ENCODE measurements at regions not wholly inside any gene's neighbourhood (a gene's known extent, or its start where the extent isn't known, plus 50 kb on each side); places are given as distances from the start of the nearest gene placed in this dataset.

DNA sequence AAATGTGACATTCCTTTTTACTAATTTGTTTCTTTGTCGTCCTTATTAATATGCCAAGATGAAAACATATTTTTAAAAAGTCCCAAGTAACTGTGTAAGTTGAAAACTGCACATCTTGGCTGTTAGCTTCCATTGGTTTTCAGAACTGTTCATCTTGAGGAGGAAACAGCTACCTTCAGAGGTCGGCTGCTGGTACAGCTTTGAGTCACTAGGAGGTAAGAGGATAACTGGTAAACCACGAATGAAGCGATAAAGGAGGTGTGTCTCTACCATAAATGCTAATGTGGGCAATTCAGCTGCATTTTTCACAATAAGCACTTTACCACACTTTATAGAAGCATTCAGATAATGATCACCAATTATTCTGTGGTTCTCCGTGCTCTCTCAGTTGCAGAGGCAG is 137.5 kb upstream of the KRAS start:
- peaks cover 24% of the 10 kb centered on the region for H3K4me1 Mint-ChIP-seq
- H3K4me3 Mint-ChIP-seq: no peak overlapping the region
- no peak overlapping the region for H3K27ac Mint-ChIP-seq
- H3K9me3 Mint-ChIP-seq: no peaks in the 10 kb centered on the region
- no peak for ATAC-seq (ENCODE audit: low read depth)
- POLR2A ChIA-PET: interaction anchor here (0.5 to 1.3 kb wide), 5 partner anchors 24 to 230 kb away, joined by 3 to 17 read pairs (median 4); no protein-coding TSS in a partner anchor
- no peak for DNase-seq
- no peaks in the 10 kb centered on the region for H3K27me3 Mint-ChIP-seq
- peaks cover 8% of the 10 kb centered on the region for H3K36me3 Mint-ChIP-seq (ENCODE audit: low read depth)
- TF ChIP-seq, protein P1, sequence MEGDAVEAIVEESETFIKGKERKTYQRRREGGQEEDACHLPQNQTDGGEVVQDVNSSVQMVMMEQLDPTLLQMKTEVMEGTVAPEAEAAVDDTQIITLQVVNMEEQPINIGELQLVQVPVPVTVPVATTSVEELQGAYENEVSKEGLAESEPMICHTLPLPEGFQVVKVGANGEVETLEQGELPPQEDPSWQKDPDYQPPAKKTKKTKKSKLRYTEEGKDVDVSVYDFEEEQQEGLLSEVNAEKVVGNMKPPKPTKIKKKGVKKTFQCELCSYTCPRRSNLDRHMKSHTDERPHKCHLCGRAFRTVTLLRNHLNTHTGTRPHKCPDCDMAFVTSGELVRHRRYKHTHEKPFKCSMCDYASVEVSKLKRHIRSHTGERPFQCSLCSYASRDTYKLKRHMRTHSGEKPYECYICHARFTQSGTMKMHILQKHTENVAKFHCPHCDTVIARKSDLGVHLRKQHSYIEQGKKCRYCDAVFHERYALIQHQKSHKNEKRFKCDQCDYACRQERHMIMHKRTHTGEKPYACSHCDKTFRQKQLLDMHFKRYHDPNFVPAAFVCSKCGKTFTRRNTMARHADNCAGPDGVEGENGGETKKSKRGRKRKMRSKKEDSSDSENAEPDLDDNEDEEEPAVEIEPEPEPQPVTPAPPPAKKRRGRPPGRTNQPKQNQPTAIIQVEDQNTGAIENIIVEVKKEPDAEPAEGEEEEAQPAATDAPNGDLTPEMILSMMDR (IDR thresholded peaks at IDR 0.05): no peak
- intact Hi-C loops (cut with micrococcal nuclease): no loop called here
- CTCF ChIA-PET: interaction anchor here (0.9 to 2.1 kb wide), 10 partner anchors 20 to 534 kb away, joined by 3 to 8 read pairs (median 4); partner anchors contain the start of genes DNAI7 and ETFRF1

GRCh38 chr12:25387732-25388050 is 137.0 kb upstream of the KRAS start:
- Mint-ChIP-seq H3K27me3 (no peaks in the 10 kb centered on the region), H3K9me3 (no peaks in the 10 kb centered on the region), H3K4me3 (peak overlapping the region; percentile 97), H3K27ac (peak overlapping the region; percentile 100), H3K4me1 (peaks cover 28% of the 10 kb centered on the region), H3K36me3 (ENCODE audit: low read depth) (peaks cover 8% of the 10 kb centered on the region)
- DNase-seq (no peak), ATAC-seq (ENCODE audit: low read depth) (no peak)
- TF ChIP-seq, protein P1 (IDR thresholded peaks at IDR 0.05): no peak
- ChIA-PET CTCF (interaction anchor here (0.6 to 2.1 kb wide), 21 partner anchors 14 to 533 kb away, joined by 3 to 8 read pairs (median 3); partner anchors contain the start of genes DNAI7 and ETFRF1), POLR2A (interaction anchor here (0.5 to 1.3 kb wide), 7 partner anchors 24 to 390 kb away, joined by 3 to 17 read pairs (median 4); no protein-coding TSS in a partner anchor)
- intact Hi-C loops (cut with micrococcal nuclease): loop anchor here (1.0 kb wide), 6 partner anchors 146 to 427 kb away; no protein-coding TSS in a partner anchor

GRCh38 chr12:25386831-25387731 is 136.4 kb upstream of the KRAS start:
- intact Hi-C loops (cut with micrococcal nuclease): loop anchor here (1.0 kb wide), 6 partner anchors 146 to 427 kb away; no protein-coding TSS in a partner anchor
- H3K36me3 Mint-ChIP-seq (ENCODE audit: low read depth): peaks cover 8% of the 10 kb centered on the region
- H3K4me1 Mint-ChIP-seq: peaks cover 34% of the 10 kb centered on the region

DNA sequence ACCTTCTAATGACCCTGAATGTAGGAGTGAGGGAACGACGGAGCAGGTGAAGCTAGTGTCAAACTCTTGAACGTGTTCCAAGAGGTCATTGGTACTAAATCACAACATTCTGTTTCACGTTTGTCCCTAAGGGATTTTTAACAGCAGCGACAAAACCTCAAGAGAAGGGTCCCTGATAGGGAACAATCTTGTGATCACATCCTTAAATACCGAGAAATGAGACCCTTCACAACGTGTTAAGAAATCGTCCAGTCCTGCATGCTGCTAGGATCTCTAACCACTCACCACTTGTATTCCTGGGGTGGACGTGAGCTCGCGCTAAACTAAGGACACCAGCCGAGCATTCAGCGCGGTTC is 134.1 kb upstream of the KRAS start:
- Mint-ChIP-seq H3K4me1 (peaks cover 34% of the 10 kb centered on the region), H3K9me3 (no peaks in the 10 kb centered on the region), H3K36me3 (ENCODE audit: low read depth) (peaks cover 8% of the 10 kb centered on the region), H3K27me3 (no peaks in the 10 kb centered on the region), H3K27ac (peak overlapping the region; percentile 100), H3K4me3 (peak overlapping the region; percentile 97)
- ATAC-seq (ENCODE audit: low read depth) (no peak), DNase-seq (no peak)
- ChIA-PET CTCF (interaction anchor here (0.9 kb wide), 1 partner anchor 20 kb away, joined by 3 read pairs; no protein-coding TSS in a partner anchor), POLR2A (interaction anchor here (0.7 to 1.4 kb wide), 9 partner anchors 12 to 481 kb away, joined by 3 to 6 read pairs (median 4); no protein-coding TSS in a partner anchor)
- intact Hi-C loops (cut with micrococcal nuclease): loop anchor here (5.0 kb wide), 1 partner anchor 38 kb away; no protein-coding TSS in a partner anchor
- TF ChIP-seq, protein P1 (IDR thresholded peaks at IDR 0.05): no peak

More at GRCh38 chr12:25386831-25387731, 136.4 kb upstream of the KRAS start:
- Mint-ChIP-seq H3K9me3 (no peaks in the 10 kb centered on the region), H3K27ac (peak overlapping the region; percentile 100), H3K27me3 (no peaks in the 10 kb centered on the region), H3K4me3 (peak overlapping the region; percentile 97)
- TF ChIP-seq, protein P1 (IDR thresholded peaks at IDR 0.05): peak; percentile 62
- DNase-seq (peak; percentile 45), ATAC-seq (ENCODE audit: low read depth) (peak; percentile 11)
- CTCF ChIA-PET: interaction anchor here (0.6 to 2.1 kb wide), 22 partner anchors 14 to 533 kb away, joined by 3 to 8 read pairs (median 3); partner anchors contain the start of genes DNAI7 and ETFRF1
- POLR2A ChIA-PET: interaction anchor here (0.6 to 1.3 kb wide), 9 partner anchors 10 to 390 kb away, joined by 3 to 17 read pairs (median 3); no protein-coding TSS in a partner anchor

Data from activated B cell treated with CpG ODN at 0.5 μM for 24 hours (primary cell).